ENCODE measurements at regions not wholly inside any gene's neighbourhood (a gene's known extent, or its start where the extent isn't known, plus 50 kb on each side); places are given as distances from the start of the nearest gene placed in this dataset.

DNA sequence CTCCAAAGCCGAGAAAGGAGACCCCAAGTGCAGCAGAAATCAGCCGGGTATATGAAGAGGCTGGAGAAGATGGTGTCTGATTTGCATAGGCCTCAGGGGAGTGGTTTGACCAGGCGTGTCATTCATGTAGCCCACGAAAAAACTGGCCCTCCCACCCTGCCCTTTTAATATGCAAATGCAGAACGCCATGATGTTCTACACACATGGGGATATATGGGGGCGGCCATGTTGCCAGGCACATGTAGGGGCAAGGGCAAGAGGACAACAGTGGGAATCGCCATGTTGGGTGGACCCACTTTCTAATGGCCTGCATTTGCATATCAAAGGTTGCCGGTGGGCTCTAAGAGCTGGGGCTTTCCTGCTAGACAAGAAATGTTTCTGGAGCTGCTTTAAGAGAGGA lies 86.4 kb downstream of the ISX start:
- CTCF ChIA-PET = interaction anchor here (1.2 to 6.0 kb wide), 5 partner anchors 10 to 738 kb away, joined by 4 to 35 read pairs (median 19); no protein-coding TSS in a partner anchor
- POLR2A ChIA-PET = no interaction called here
- no peak for DNase-seq (ENCODE audit: low read depth, low spot score)
- TF ChIP-seq CTCF (IDR thresholded peaks at IDR 0.05; ENCODE audit: insufficient read depth, low read length, missing control alignments) = no peak
- H3K4me3 ChIP-seq (ENCODE audit: low read depth, low read length) = no peak overlapping the region

GRCh38 chr22:35154937-35155387 lies 89.0 kb downstream of the ISX start:
- no peak overlapping the region for H3K4me3 ChIP-seq (ENCODE audit: low read depth, low read length)
- no peak for DNase-seq (ENCODE audit: low read depth, low spot score)
- ChIA-PET POLR2A (no interaction called here), CTCF (interaction anchor here (0.6 to 3.6 kb wide), 17 partner anchors 8 to 1853 kb away, joined by 3 to 19 read pairs (median 4); no protein-coding TSS in a partner anchor)
- TF ChIP-seq CTCF (IDR thresholded peaks at IDR 0.05; ENCODE audit: insufficient read depth, low read length, missing control alignments) = peak; percentile 88

DNA sequence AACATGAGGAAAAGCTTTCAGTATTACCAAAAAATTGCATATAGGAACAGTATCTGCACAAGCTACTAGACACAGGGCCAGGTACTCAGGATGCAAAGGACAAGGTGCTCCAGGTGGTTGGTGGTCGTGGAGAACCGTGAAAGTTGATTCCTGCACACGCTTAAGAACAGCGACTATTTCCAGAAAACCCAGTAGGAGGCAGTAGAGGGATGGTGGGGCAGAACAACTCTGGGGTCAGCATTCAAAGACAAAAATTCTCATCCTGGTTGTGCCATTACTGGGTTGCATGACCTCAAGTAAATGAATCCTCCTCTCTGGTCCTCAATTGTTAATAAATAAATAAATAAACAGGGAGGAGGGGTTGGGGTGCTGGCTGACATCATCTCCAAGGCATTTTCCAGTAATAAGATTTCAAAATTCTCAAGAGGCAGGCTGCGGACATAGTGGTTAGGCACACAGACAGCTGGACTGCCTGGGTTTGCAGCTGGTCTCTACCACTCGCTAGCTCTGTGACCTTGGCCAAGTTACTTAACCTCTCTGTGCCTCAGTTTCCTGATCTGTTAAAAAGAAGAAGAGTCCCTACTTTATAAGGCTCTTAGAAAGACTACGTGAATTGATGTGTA lies 89.6 kb downstream of the ISX start:
- DNase-seq (ENCODE audit: low read depth, low spot score) = no peak
- no peak overlapping the region for H3K4me3 ChIP-seq (ENCODE audit: low read depth, low read length)
- POLR2A ChIA-PET = no interaction called here
- no peak for TF ChIP-seq CTCF (IDR thresholded peaks at IDR 0.05; ENCODE audit: insufficient read depth, low read length, missing control alignments)
- CTCF ChIA-PET = interaction anchor here (0.6 to 3.6 kb wide), 19 partner anchors 9 to 1853 kb away, joined by 3 to 19 read pairs (median 4); no protein-coding TSS in a partner anchor

- ChIA-PET POLR2A (no interaction called here), CTCF (interaction anchor here (0.8 to 1.4 kb wide), 6 partner anchors 9 to 1855 kb away, joined by 3 to 10 read pairs (median 3); no protein-coding TSS in a partner anchor)
- no peak overlapping the region for H3K4me3 ChIP-seq (ENCODE audit: low read depth, low read length)
- TF ChIP-seq CTCF (IDR thresholded peaks at IDR 0.05; ENCODE audit: insufficient read depth, low read length, missing control alignments) = no peak
- no peak for DNase-seq (ENCODE audit: low read depth, low spot score)
Measured at GRCh38 chr22:35156945-35157344, 91.0 kb downstream of the ISX start.

- no peak overlapping the region for H3K4me3 ChIP-seq (ENCODE audit: low read depth, low read length)
- POLR2A ChIA-PET = no interaction called here
- CTCF ChIA-PET = interaction anchor here (0.9 to 1.9 kb wide), 3 partner anchors 9 to 19 kb away, joined by 3 to 20 read pairs (median 3); no protein-coding TSS in a partner anchor
- TF ChIP-seq CTCF (IDR thresholded peaks at IDR 0.05; ENCODE audit: insufficient read depth, low read length, missing control alignments) = no peak
- DNase-seq (ENCODE audit: low read depth, low spot score) = no peak
Measured at GRCh38 chr22:35158336-35158735, 92.4 kb downstream of the ISX start.

DNA sequence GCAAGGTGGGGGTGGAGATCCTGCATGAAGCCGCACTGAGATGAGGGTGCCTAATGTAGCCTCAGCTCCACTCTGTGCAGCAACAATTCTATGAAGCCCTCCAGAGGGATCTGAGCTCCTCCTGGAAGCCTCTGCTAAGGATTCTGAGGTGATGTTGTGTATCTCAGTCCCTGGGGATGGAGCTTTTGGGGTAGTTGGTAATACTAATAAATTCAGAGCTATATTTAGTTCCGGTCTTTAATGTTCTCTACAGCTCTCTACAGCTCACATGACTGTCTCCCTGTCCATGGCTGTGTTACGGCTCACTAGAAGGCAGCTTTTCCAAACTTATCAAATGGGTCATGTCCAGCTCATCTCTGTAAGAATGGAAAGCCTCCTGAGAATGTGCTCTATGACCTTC lies 93.4 kb downstream of the ISX start:
- H3K4me3 ChIP-seq (ENCODE audit: low read depth, low read length) = no peak overlapping the region
- POLR2A ChIA-PET = no interaction called here
- TF ChIP-seq CTCF (IDR thresholded peaks at IDR 0.05; ENCODE audit: insufficient read depth, low read length, missing control alignments) = no peak
- DNase-seq (ENCODE audit: low read depth, low spot score) = no peak
- CTCF ChIA-PET = interaction anchor here (0.9 to 1.9 kb wide), 3 partner anchors 10 to 72 kb away, joined by 3 to 20 read pairs (median 5); no protein-coding TSS in a partner anchor
